ENCODE measurements at regions not wholly inside any gene's neighbourhood (a gene's known extent, or its start where the extent isn't known, plus 50 kb on each side); places are given as distances from the start of the nearest gene placed in this dataset.

- TF ChIP-seq ZNF282 (IDR thresholded peaks at IDR 0.05; ENCODE audit: partially characterized antibody) (no peak), ZNF317 (CRISPR knock-in tag; IDR thresholded peaks at IDR 0.05) (no peak), POGZ (CRISPR knock-in tag; IDR thresholded peaks at IDR 0.05) (no peak), PRPF4 (IDR thresholded peaks at IDR 0.05; ENCODE audit: low read depth, low read length, poor library complexity, severe bottlenecking) (no peak), NCOA2 (CRISPR knock-in tag; IDR thresholded peaks at IDR 0.05) (no peak), TRIM24 (CRISPR knock-in tag; IDR thresholded peaks at IDR 0.05) (no peak), SIN3A (IDR thresholded peaks at IDR 0.05; ENCODE audit: borderline replicate concordance, low read depth, low read length) (no peak), MZF1 (CRISPR knock-in tag; IDR thresholded peaks at IDR 0.05; ENCODE audit: borderline replicate concordance) (no peak), SP1 (IDR thresholded peaks at IDR 0.05) (no peak), SP1 (CRISPR knock-in tag; IDR thresholded peaks at IDR 0.05) (no peak), ZZZ3 (CRISPR knock-in tag; IDR thresholded peaks at IDR 0.05; ENCODE audit: borderline replicate concordance) (no peak)
- TF ChIP-seq, protein P1, sequence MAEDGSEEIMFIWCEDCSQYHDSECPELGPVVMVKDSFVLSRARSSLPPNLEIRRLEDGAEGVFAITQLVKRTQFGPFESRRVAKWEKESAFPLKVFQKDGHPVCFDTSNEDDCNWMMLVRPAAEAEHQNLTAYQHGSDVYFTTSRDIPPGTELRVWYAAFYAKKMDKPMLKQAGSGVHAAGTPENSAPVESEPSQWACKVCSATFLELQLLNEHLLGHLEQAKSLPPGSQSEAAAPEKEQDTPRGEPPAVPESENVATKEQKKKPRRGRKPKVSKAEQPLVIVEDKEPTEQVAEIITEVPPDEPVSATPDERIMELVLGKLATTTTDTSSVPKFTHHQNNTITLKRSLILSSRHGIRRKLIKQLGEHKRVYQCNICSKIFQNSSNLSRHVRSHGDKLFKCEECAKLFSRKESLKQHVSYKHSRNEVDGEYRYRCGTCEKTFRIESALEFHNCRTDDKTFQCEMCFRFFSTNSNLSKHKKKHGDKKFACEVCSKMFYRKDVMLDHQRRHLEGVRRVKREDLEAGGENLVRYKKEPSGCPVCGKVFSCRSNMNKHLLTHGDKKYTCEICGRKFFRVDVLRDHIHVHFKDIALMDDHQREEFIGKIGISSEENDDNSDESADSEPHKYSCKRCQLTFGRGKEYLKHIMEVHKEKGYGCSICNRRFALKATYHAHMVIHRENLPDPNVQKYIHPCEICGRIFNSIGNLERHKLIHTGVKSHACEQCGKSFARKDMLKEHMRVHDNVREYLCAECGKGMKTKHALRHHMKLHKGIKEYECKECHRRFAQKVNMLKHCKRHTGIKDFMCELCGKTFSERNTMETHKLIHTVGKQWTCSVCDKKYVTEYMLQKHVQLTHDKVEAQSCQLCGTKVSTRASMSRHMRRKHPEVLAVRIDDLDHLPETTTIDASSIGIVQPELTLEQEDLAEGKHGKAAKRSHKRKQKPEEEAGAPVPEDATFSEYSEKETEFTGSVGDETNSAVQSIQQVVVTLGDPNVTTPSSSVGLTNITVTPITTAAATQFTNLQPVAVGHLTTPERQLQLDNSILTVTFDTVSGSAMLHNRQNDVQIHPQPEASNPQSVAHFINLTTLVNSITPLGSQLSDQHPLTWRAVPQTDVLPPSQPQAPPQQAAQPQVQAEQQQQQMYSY (CRISPR knock-in tag; IDR thresholded peaks at IDR 0.05), result no peak
- TF ChIP-seq, protein P2, sequence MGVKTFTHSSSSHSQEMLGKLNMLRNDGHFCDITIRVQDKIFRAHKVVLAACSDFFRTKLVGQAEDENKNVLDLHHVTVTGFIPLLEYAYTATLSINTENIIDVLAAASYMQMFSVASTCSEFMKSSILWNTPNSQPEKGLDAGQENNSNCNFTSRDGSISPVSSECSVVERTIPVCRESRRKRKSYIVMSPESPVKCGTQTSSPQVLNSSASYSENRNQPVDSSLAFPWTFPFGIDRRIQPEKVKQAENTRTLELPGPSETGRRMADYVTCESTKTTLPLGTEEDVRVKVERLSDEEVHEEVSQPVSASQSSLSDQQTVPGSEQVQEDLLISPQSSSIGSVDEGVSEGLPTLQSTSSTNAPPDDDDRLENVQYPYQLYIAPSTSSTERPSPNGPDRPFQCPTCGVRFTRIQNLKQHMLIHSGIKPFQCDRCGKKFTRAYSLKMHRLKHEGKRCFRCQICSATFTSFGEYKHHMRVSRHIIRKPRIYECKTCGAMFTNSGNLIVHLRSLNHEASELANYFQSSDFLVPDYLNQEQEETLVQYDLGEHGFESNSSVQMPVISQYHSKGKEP (CRISPR knock-in tag; IDR thresholded peaks at IDR 0.05), result no peak
- TF ChIP-seq, protein P3, sequence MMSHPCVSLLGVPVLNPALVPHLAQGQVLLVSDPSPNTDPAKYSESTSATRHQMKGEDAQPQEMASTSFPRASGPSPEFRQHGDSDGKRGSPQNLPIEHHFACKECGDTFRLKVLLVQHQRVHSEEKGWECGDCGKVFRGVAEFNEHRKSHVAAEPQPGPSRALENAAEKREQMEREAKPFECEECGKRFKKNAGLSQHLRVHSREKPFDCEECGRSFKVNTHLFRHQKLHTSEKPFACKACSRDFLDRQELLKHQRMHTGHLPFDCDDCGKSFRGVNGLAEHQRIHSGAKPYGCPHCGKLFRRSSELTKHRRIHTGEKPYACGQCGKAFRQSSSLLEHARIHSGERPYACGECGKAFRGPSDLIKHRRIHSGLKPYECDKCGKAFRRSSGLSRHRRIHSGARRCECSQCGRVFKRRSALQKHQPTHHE (CRISPR knock-in tag; IDR thresholded peaks at IDR 0.05; ENCODE audit: borderline replicate concordance), result no peak
These were observed 117.7 kb upstream of the MPDZ start for GRCh38 chr9:13397220-13397619.
